ENCODE measurements at regions not wholly inside any gene's neighbourhood (a gene's known extent, or its start where the extent isn't known, plus 50 kb on each side); places are given as distances from the start of the nearest gene placed in this dataset.

- Histone ChIP-seq H3K9ac (no peak overlapping the region), H3K36me3 (ENCODE audit: insufficient read depth) (no peaks in the 10 kb centered on the region), H3K4me2 (no peak overlapping the region), H3K27ac (no peak overlapping the region), H3K27me3 (ENCODE audit: insufficient read depth, low read depth) (no peaks in the 10 kb centered on the region), H2AFZ (ENCODE audit: low read depth) (no peak overlapping the region), H4K20me1 (ENCODE audit: insufficient read depth) (no peaks in the 10 kb centered on the region), H3K4me1 (ENCODE audit: low read depth, poor library complexity, severe bottlenecking) (no peaks in the 10 kb centered on the region), H3K4me3 (IDR thresholded peaks at IDR 0.05; ENCODE audit: insufficient read depth, low read depth, low read length) (no peak overlapping the region), H3K79me2 (ENCODE audit: insufficient read depth, low read depth) (no peaks in the 10 kb centered on the region)
- no peak for TF ChIP-seq CTCF (conservative IDR thresholded peaks at IDR 0.05; ENCODE audit: low read depth, low read length)
These were observed 899.4 kb downstream of the C6orf118 start for GRCh38 chr6:164410017-164410416.

- H3K4me3 ChIP-seq (IDR thresholded peaks at IDR 0.05; ENCODE audit: insufficient read depth, low read depth, low read length) = no peak overlapping the region
- H3K4me2 ChIP-seq = no peak overlapping the region
- no peaks in the 10 kb centered on the region for H3K4me1 ChIP-seq (ENCODE audit: low read depth, poor library complexity, severe bottlenecking)
- no peaks in the 10 kb centered on the region for H3K36me3 ChIP-seq (ENCODE audit: insufficient read depth)
- no peak overlapping the region for H3K9ac ChIP-seq
- no peak for TF ChIP-seq CTCF (conservative IDR thresholded peaks at IDR 0.05; ENCODE audit: low read depth, low read length)
- H4K20me1 ChIP-seq (ENCODE audit: insufficient read depth) = no peaks in the 10 kb centered on the region
- no peaks in the 10 kb centered on the region for H3K79me2 ChIP-seq (ENCODE audit: insufficient read depth, low read depth)
- no peaks in the 10 kb centered on the region for H3K27me3 ChIP-seq (ENCODE audit: insufficient read depth, low read depth)
- H3K27ac ChIP-seq = no peak overlapping the region
- no peak overlapping the region for H2AFZ ChIP-seq (ENCODE audit: low read depth)
These were observed 899.9 kb downstream of the C6orf118 start for GRCh38 chr6:164409309-164410009.

GRCh38 chr6:164408868-164409267, 900.5 kb downstream of the C6orf118 start:
- H3K4me1 ChIP-seq (ENCODE audit: low read depth, poor library complexity, severe bottlenecking) = no peaks in the 10 kb centered on the region

GRCh38 chr6:164404812-164405488, 904.5 kb downstream of the C6orf118 start:
- Histone ChIP-seq H3K27ac (no peak overlapping the region), H3K4me3 (IDR thresholded peaks at IDR 0.05; ENCODE audit: insufficient read depth, low read depth, low read length) (no peak overlapping the region), H4K20me1 (ENCODE audit: insufficient read depth) (no peaks in the 10 kb centered on the region), H3K4me2 (no peak overlapping the region), H3K36me3 (ENCODE audit: insufficient read depth) (no peaks in the 10 kb centered on the region; the same call in 1 of the 2 replicates), H3K79me2 (ENCODE audit: insufficient read depth, low read depth) (no peaks in the 10 kb centered on the region), H3K4me1 (ENCODE audit: low read depth, poor library complexity, severe bottlenecking) (no peaks in the 10 kb centered on the region), H3K27me3 (ENCODE audit: insufficient read depth, low read depth) (no peaks in the 10 kb centered on the region), H2AFZ (ENCODE audit: low read depth) (no peak overlapping the region), H3K9ac (no peak overlapping the region)
- TF ChIP-seq CTCF (conservative IDR thresholded peaks at IDR 0.05; ENCODE audit: low read depth, low read length) = no peak

More at GRCh38 chr6:164408868-164409267, 900.5 kb downstream of the C6orf118 start:
- no peaks in the 10 kb centered on the region for H4K20me1 ChIP-seq (ENCODE audit: insufficient read depth)
- H3K27ac ChIP-seq = no peak overlapping the region
- H3K79me2 ChIP-seq (ENCODE audit: insufficient read depth, low read depth) = no peaks in the 10 kb centered on the region
- no peak for TF ChIP-seq CTCF (conservative IDR thresholded peaks at IDR 0.05; ENCODE audit: low read depth, low read length)
- H3K4me2 ChIP-seq = no peak overlapping the region
- no peak overlapping the region for H2AFZ ChIP-seq (ENCODE audit: low read depth)
- no peak overlapping the region for H3K9ac ChIP-seq
- H3K4me3 ChIP-seq (IDR thresholded peaks at IDR 0.05; ENCODE audit: insufficient read depth, low read depth, low read length) = no peak overlapping the region
- no peaks in the 10 kb centered on the region for H3K27me3 ChIP-seq (ENCODE audit: insufficient read depth, low read depth)
- H3K36me3 ChIP-seq (ENCODE audit: insufficient read depth) = no peaks in the 10 kb centered on the region
